GM19239 (cell line): ENCODE measurements at regions not wholly inside any gene's neighbourhood (a gene's known extent, or its start where the extent isn't known, plus 50 kb on each side); places are given as distances from the start of the nearest gene placed in this dataset.
A peak's percentile ranks its signal among the peaks of the same experiment; 100 is the strongest.

Experiments used
- DNase-seq: peaks from one replicate; pipeline ENCODE4 v3.0.0; 2011; ENCODE audit warnings: low spot score; ENCODE audit not compliant: insufficient read length
- FAIRE-seq: peaks from 2 replicates; lab custom pipeline; 2011; peaks lifted over from hg19 to GRCh38; lab: Jason Lieb, UNC

DNA sequence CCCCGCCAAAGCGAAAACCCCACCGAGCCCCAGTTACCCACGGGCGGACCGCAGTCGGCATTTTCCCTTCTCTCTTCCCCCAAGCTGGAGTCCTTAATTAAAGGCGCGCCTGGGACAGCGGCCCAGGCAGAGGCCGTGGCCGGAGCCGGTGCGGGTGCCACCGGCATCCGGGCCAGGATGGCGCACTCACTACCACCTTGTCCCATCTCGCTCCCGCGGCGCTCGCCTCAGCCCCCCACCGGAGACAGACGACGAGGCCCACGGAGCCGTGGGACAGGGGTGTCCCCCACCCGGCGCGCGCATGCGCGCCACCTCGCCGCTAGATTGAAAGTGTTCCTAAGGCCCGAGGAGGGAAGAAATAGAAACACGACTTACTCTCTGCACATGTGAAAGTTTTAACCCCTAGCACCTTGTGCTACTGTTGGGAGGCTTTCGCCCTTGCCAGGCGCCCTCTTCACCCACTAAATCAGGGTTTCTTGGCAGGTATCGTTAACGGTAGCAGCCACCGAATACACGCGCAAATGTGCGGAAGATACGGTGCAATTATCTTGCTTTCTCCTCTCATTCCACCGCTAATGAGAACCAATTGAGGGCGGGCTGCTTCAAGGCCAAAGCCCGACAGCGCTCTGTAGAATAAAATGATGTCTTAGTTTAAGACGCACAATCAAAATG is 64.3 kb upstream of the CCDC160 start:
- FAIRE-seq: peak; percentile 98
- DNase-seq: no peak

DNA sequence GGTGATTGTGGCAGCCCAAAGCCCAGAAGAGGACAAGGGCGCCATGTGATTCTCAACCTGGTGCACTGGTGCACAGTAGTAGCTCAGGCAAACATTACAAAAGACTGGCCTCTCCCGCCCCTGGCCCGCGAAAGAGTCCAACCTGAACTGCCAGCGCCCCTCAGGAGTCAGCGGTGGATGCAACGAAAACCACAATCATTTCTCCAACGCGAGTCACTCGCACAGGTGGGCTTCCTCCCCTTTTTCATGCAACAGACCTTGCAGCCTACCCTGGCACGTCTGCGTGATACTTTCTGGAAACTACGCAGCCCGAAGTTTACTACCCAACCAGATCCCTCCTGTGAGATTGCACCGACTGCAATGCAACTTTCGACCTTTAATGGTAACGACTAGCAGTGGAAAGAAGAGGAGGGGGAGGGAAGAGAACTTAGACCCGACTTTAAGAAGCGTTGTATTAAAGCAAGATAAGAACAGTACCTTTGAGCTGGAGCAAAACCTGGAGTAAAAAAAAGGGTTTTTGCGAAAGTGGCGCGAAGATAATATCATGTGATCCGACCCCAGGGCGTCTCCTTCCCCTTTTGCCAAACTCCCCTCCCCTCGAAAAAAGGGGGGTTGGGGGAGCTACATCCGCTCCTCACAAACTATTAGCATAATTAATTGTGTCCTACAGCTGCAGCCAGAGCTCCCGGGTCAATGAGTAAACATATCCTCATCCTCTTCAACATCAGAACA is 63.3 kb upstream of the CCDC160 start:
- no peak for DNase-seq
- FAIRE-seq: peak; percentile 94

GRCh38 chrX:134174273-134174660 is 62.7 kb upstream of the CCDC160 start:
- FAIRE-seq: peak; percentile 49
- no peak for DNase-seq

DNA sequence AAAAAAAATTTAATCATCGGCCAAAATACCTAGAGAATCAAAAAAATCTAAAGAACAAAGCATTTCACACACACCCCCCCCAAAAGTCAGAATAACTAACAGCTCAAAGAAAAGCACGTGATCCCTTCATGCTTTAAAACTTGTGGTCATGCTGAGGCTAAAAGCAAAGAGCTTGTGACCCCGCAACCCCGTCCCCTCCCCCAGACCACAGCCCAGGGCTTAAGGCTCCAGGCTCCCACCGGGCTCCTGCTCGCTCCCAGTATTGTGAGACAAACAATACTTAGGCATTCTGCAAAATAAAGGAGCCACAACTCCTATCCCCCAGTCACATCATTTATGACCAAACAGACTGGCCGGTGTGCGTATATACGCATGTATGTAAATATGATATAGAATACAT is 62.1 kb upstream of the CCDC160 start:
- FAIRE-seq: no peak
- no peak for DNase-seq

DNA sequence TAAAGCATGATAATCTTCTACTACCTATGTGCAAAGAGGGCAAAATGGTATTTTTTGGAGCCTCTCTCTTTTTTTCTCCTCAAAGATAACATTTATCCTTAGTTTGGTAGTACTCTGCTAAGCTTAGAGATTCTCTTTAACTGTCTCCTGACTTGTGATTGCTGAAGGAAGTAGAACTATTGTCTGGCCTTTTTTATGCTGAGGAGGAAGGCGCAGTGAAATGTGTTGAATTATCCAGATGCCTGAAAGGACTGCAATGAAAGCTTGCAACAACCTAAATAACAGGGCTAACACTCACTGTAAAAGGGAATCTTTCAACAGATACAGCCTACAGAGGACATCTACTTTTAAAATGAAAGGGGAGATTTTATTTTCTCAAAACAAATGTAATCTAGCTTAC is 59.5 kb upstream of the CCDC160 start:
- DNase-seq (no peak), FAIRE-seq (no peak)

GRCh38 chrX:134180601-134181274 is 56.2 kb upstream of the CCDC160 start:
- FAIRE-seq (peak; percentile 59), DNase-seq (no peak)

GRCh38 chrX:134181275-134181660 is 55.7 kb upstream of the CCDC160 start:
- FAIRE-seq (no peak), DNase-seq (no peak)

- FAIRE-seq (peak; percentile 21), DNase-seq (no peak)
Measured at GRCh38 chrX:134183665-134184064, 53.3 kb upstream of the CCDC160 start.

DNA sequence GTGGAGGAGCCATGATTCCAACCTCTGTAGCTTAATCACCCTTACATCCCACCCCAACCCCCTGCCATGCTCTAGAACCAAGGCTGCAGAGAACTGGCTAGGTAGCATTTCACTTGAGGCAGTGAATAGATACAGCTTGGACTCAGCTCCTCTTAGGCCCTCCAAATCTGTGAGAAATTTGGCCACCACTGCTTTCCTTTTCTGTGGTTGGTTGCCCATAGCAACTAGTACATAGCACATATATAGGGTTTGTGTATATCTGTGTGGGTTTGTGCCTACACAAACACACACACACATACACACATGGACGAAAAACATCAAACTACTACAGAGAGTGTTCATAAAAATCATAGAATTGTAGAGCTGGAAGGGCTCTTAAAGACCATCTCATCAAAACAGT is 52.0 kb upstream of the CCDC160 start:
- FAIRE-seq: no peak
- no peak for DNase-seq

GRCh38 chrX:134186362-134187121 is 50.4 kb upstream of the CCDC160 start:
- FAIRE-seq (peak; percentile 94), DNase-seq (peak; percentile 25)
